ENCODE measurements at regions not wholly inside any gene's neighbourhood (a gene's known extent, or its start where the extent isn't known, plus 50 kb on each side); places are given as distances from the start of the nearest gene placed in this dataset.

- no peak overlapping the region for H3K4me2 ChIP-seq (replicated peaks; ENCODE audit: low read depth, low read length, poor library complexity, severe bottlenecking)
- TF ChIP-seq EZH2 (IDR thresholded peaks at IDR 0.05; ENCODE audit: borderline replicate concordance, insufficient read depth, low read depth, low read length, poor library complexity, severe bottlenecking) (no peak), CTCF (IDR thresholded peaks at IDR 0.05) (no peak)
- no peak overlapping the region for H3K9ac ChIP-seq (ENCODE audit: low read length)
- no peaks in the 10 kb centered on the region for H3K79me2 ChIP-seq (ENCODE audit: control insufficient read depth, insufficient read depth, low read length)
- no peaks in the 10 kb centered on the region for H3K36me3 ChIP-seq (replicated peaks in 1 of 2; ENCODE audit: control extremely low read depth in 1 of 2, control insufficient read depth in 1 of 2, extremely low read depth in 1 of 2, insufficient read depth in 2 of 2, low read length in 1 of 2)
- no peak overlapping the region for H3K4me3 Mint-ChIP-seq
- no peaks in the 10 kb centered on the region for H3K9me3 Mint-ChIP-seq (ENCODE audit: insufficient read depth)
- DNase-seq (no peak), ATAC-seq (ENCODE audit: low read depth) (no peak)
- 71% methylated on average over 6 of the region's 7 CpGs for WGBS (ENCODE audit: insufficient coverage)
- intact Hi-C loops (cut with micrococcal nuclease) = no loop called here
- peaks cover 5% of the 10 kb centered on the region for H3K27me3 Mint-ChIP-seq
- peaks cover 4% of the 10 kb centered on the region for H3K4me1 Mint-ChIP-seq
- no peak overlapping the region for H3K27ac ChIP-seq (ENCODE audit: low read length in 2 of 2)
- no peak overlapping the region for H2AFZ ChIP-seq (ENCODE audit: insufficient read depth, low read depth, low read length, poor library complexity, severe bottlenecking)
- CTCF ChIA-PET = no interaction called here
- POLR2A ChIA-PET = no interaction called here
- no peaks in the 10 kb centered on the region for H4K20me1 ChIP-seq (ENCODE audit: control insufficient read depth, insufficient read depth, low read length, poor library complexity, severe bottlenecking)
- H3K27ac Mint-ChIP-seq = no peak overlapping the region
- peaks cover 0 to 10% (median 0%) of the 10 kb centered on the region in 3 donors for H3K9me3 ChIP-seq (ENCODE audit: control extremely low read depth in 1 of 3, control insufficient read depth in 2 of 3, insufficient read depth in 1 of 3, low read length in 2 of 3)
- H3K27me3 ChIP-seq (replicated peaks in 1 of 4; ENCODE audit: control extremely low read depth in 1 of 4, control insufficient read depth in 3 of 4, insufficient read depth in 4 of 4, low read length in 3 of 4) = peaks cover 0 to 17% (median 0%) of the 10 kb centered on the region in 4 experiments
- no peak overlapping the region for H3K4me3 ChIP-seq (ENCODE audit: control extremely low read depth in 1 of 5, extremely low read depth in 1 of 5, insufficient read depth in 1 of 5, low read depth in 2 of 5, low read length in 4 of 5)
- H3K4me1 ChIP-seq (ENCODE audit: control insufficient read depth in 2 of 2, insufficient read depth in 2 of 2, low read length in 2 of 2) = peaks cover 8 to 10% of the 10 kb centered on the region in 2 donors
Observed at GRCh38 chr6:170464524-170464979, 88.6 kb downstream of the PSMB1 start.

GRCh38 chr6:170464080-170464479, 89.0 kb downstream of the PSMB1 start:
- Histone ChIP-seq H3K9ac (ENCODE audit: low read length) (no peak overlapping the region), H3K4me1 (ENCODE audit: control insufficient read depth in 2 of 2, insufficient read depth in 2 of 2, low read length in 2 of 2) (peaks cover 10 to 12% of the 10 kb centered on the region in 2 donors), H3K36me3 (replicated peaks in 1 of 2; ENCODE audit: control extremely low read depth in 1 of 2, control insufficient read depth in 1 of 2, extremely low read depth in 1 of 2, insufficient read depth in 2 of 2, low read length in 1 of 2) (no peaks in the 10 kb centered on the region), H3K4me3 (ENCODE audit: control extremely low read depth in 1 of 5, extremely low read depth in 1 of 5, insufficient read depth in 1 of 5, low read depth in 2 of 5, low read length in 4 of 5) (no peak overlapping the region), H4K20me1 (ENCODE audit: control insufficient read depth, insufficient read depth, low read length, poor library complexity, severe bottlenecking) (no peaks in the 10 kb centered on the region), H3K4me2 (replicated peaks; ENCODE audit: low read depth, low read length, poor library complexity, severe bottlenecking) (no peak overlapping the region), H3K9me3 (ENCODE audit: control extremely low read depth in 1 of 3, control insufficient read depth in 2 of 3, insufficient read depth in 1 of 3, low read length in 2 of 3) (peaks cover 0 to 13% (median 0%) of the 10 kb centered on the region in 3 donors), H3K79me2 (ENCODE audit: control insufficient read depth, insufficient read depth, low read length) (no peaks in the 10 kb centered on the region), H2AFZ (ENCODE audit: insufficient read depth, low read depth, low read length, poor library complexity, severe bottlenecking) (no peak overlapping the region), H3K27me3 (replicated peaks in 1 of 4; ENCODE audit: control extremely low read depth in 1 of 4, control insufficient read depth in 3 of 4, insufficient read depth in 4 of 4, low read length in 3 of 4) (peaks cover 0 to 17% (median 0%) of the 10 kb centered on the region in 4 experiments), H3K27ac (ENCODE audit: low read length in 2 of 2) (no peak overlapping the region)
- Mint-ChIP-seq H3K9me3 (ENCODE audit: insufficient read depth) (no peaks in the 10 kb centered on the region), H3K27me3 (peaks cover 5% of the 10 kb centered on the region), H3K27ac (no peak overlapping the region), H3K4me1 (peaks cover 6% of the 10 kb centered on the region), H3K4me3 (no peak overlapping the region)
- ChIA-PET CTCF (no interaction called here), POLR2A (no interaction called here)
- no peak for ATAC-seq (ENCODE audit: low read depth)
- TF ChIP-seq EZH2 (IDR thresholded peaks at IDR 0.05; ENCODE audit: borderline replicate concordance, insufficient read depth, low read depth, low read length, poor library complexity, severe bottlenecking) = no peak
- 91% methylated on average over 5 of the region's 9 CpGs for WGBS (ENCODE audit: insufficient coverage)
- intact Hi-C loops (cut with micrococcal nuclease) = no loop called here
- no peak for DNase-seq

All from B cell (primary cell).